ENCODE measurements at regions not wholly inside any gene's neighbourhood (a gene's known extent, or its start where the extent isn't known, plus 50 kb on each side); places are given as distances from the start of the nearest gene placed in this dataset.

- Mint-ChIP-seq H3K9me3 (ENCODE audit: low read depth) (peaks cover 4% of the 10 kb centered on the region), H3K4me3 (ENCODE audit: unreplicated experiment) (no peak overlapping the region), H3K4me1 (ENCODE audit: low read depth) (peaks cover 7% of the 10 kb centered on the region), H3K27ac (ENCODE audit: unreplicated experiment) (no peak overlapping the region), H3K36me3 (ENCODE audit: low read depth) (no peaks in the 10 kb centered on the region), H3K27me3 (ENCODE audit: low read depth) (no peaks in the 10 kb centered on the region)
- no peak for DNase-seq (ENCODE audit: low spot score)
- no peak for TF ChIP-seq CTCF (IDR thresholded peaks at IDR 0.05)
Measured at GRCh38 chr18:55142410-55142809, 183.1 kb upstream of the CCDC68 start.

- no peaks in the 10 kb centered on the region for H3K36me3 Mint-ChIP-seq (ENCODE audit: low read depth)
- H3K4me3 Mint-ChIP-seq (ENCODE audit: unreplicated experiment), result no peak overlapping the region
Measured at GRCh38 chr18:55141318-55141717, 182.1 kb upstream of the CCDC68 start.

GRCh38 chr18:55139836-55140235 lies 180.6 kb upstream of the CCDC68 start:
- no peaks in the 10 kb centered on the region for H3K36me3 Mint-ChIP-seq (ENCODE audit: low read depth)
- no peak for TF ChIP-seq CTCF (IDR thresholded peaks at IDR 0.05)
- no peaks in the 10 kb centered on the region for H3K27me3 Mint-ChIP-seq (ENCODE audit: low read depth)
- DNase-seq (ENCODE audit: low spot score), result no peak
- H3K4me1 Mint-ChIP-seq (ENCODE audit: low read depth), result peaks cover 18% of the 10 kb centered on the region
- peaks cover 4% of the 10 kb centered on the region for H3K9me3 Mint-ChIP-seq (ENCODE audit: low read depth)
- no peak overlapping the region for H3K27ac Mint-ChIP-seq (ENCODE audit: unreplicated experiment)
- H3K4me3 Mint-ChIP-seq (ENCODE audit: unreplicated experiment), result no peak overlapping the region

More at GRCh38 chr18:55141318-55141717, 182.1 kb upstream of the CCDC68 start:
- H3K9me3 Mint-ChIP-seq (ENCODE audit: low read depth), result peaks cover 4% of the 10 kb centered on the region
- peaks cover 17% of the 10 kb centered on the region for H3K4me1 Mint-ChIP-seq (ENCODE audit: low read depth)
- H3K27ac Mint-ChIP-seq (ENCODE audit: unreplicated experiment), result no peak overlapping the region
- no peak for TF ChIP-seq CTCF (IDR thresholded peaks at IDR 0.05)
- H3K27me3 Mint-ChIP-seq (ENCODE audit: low read depth), result no peaks in the 10 kb centered on the region
- DNase-seq (ENCODE audit: low spot score), result no peak

GRCh38 chr18:55139307-55139706 lies 180.0 kb upstream of the CCDC68 start:
- no peak for DNase-seq (ENCODE audit: low spot score)
- Mint-ChIP-seq H3K27me3 (ENCODE audit: low read depth) (no peaks in the 10 kb centered on the region), H3K27ac (ENCODE audit: unreplicated experiment) (no peak overlapping the region), H3K4me1 (ENCODE audit: low read depth) (peaks cover 18% of the 10 kb centered on the region), H3K9me3 (ENCODE audit: low read depth) (peaks cover 4% of the 10 kb centered on the region), H3K4me3 (ENCODE audit: unreplicated experiment) (no peak overlapping the region), H3K36me3 (ENCODE audit: low read depth) (no peaks in the 10 kb centered on the region)
- no peak for TF ChIP-seq CTCF (IDR thresholded peaks at IDR 0.05)

GRCh38 chr18:55138401-55138800 lies 179.1 kb upstream of the CCDC68 start:
- Mint-ChIP-seq H3K27me3 (ENCODE audit: low read depth) (no peaks in the 10 kb centered on the region), H3K36me3 (ENCODE audit: low read depth) (no peaks in the 10 kb centered on the region), H3K9me3 (ENCODE audit: low read depth) (no peaks in the 10 kb centered on the region), H3K27ac (ENCODE audit: unreplicated experiment) (no peak overlapping the region), H3K4me1 (ENCODE audit: low read depth) (peaks cover 18% of the 10 kb centered on the region), H3K4me3 (ENCODE audit: unreplicated experiment) (no peak overlapping the region)
- DNase-seq (ENCODE audit: low spot score), result no peak
- no peak for TF ChIP-seq CTCF (IDR thresholded peaks at IDR 0.05)
